ENCODE measurements at regions not wholly inside any gene's neighbourhood (a gene's known extent, or its start where the extent isn't known, plus 50 kb on each side); places are given as distances from the start of the nearest gene placed in this dataset.

GRCh38 chr3:187899246-187899645 lies 154.0 kb upstream of the BCL6 start:
- POLR2A ChIA-PET = no interaction called here
- ATAC-seq (no peak), DNase-seq (ENCODE audit: low read depth in 1 of 2, low spot score in 1 of 2) (no peak), FAIRE-seq (no peak)
- 83% methylated on average over 4 of the region's 4 CpGs for WGBS (ENCODE audit: missing lambda C conversion rate)
- H3K4me3 ChIP-seq = no peak overlapping the region
- no peak overlapping the region for H3K4me2 ChIP-seq
- H3K27ac ChIP-seq = no peak overlapping the region
- CTCF ChIA-PET = no interaction called here
- TF ChIP-seq HMGXB4 (CRISPR knock-in tag; IDR thresholded peaks at IDR 0.05; ENCODE audit: borderline replicate concordance) (no peak), RCOR1 (IDR thresholded peaks at IDR 0.05; ENCODE audit: low read depth, low read length) (no peak)
- H3K4me1 ChIP-seq = no peaks in the 10 kb centered on the region
- H3K9me3 ChIP-seq = no peaks in the 10 kb centered on the region

GRCh38 chr3:187900993-187901755 lies 155.9 kb upstream of the BCL6 start:
- H3K4me2 ChIP-seq = no peak overlapping the region
- no peak for DNase-seq (ENCODE audit: low read depth in 1 of 2, low spot score in 1 of 2)
- no peak overlapping the region for H3K4me3 ChIP-seq
- 83% methylated on average over 4 of the region's 4 CpGs for WGBS (ENCODE audit: missing lambda C conversion rate)
- no peak for ATAC-seq
- TF ChIP-seq JUNB (IDR thresholded peaks at IDR 0.05) (no peak), HOXB5 (CRISPR knock-in tag; IDR thresholded peaks at IDR 0.05) (no peak), RCOR1 (IDR thresholded peaks at IDR 0.05; ENCODE audit: low read depth, low read length) (no peak), HOXB13 (CRISPR knock-in tag; IDR thresholded peaks at IDR 0.05; ENCODE audit: low read depth) (no peak), KDM5A (IDR thresholded peaks at IDR 0.05) (no peak), CTCF (IDR thresholded peaks at IDR 0.05) (no peak), POLR2A (IDR thresholded peaks at IDR 0.05; ENCODE audit: low read length) (no peak), NFE2L2 (conservative IDR thresholded peaks at IDR 0.05; ENCODE audit: low read length) (no peak)
- ChIA-PET POLR2A (no interaction called here), CTCF (interaction anchor here (0.6 kb wide), 1 partner anchor 1055 kb away, joined by 3 read pairs; no protein-coding TSS in a partner anchor)
- FAIRE-seq = no peak
- H3K4me1 ChIP-seq = no peaks in the 10 kb centered on the region
- no peaks in the 10 kb centered on the region for H3K9me3 ChIP-seq
- no peak overlapping the region for H3K27ac ChIP-seq

GRCh38 chr3:187902041-187902471 lies 156.8 kb upstream of the BCL6 start:
- TF ChIP-seq ZC3H11A (IDR thresholded peaks at IDR 0.05) (no peak), CHD4 (IDR thresholded peaks at IDR 0.05; ENCODE audit: borderline replicate concordance) (no peak), EHMT2 (IDR thresholded peaks at IDR 0.05; ENCODE audit: low read depth) (no peak), ESRRA (IDR thresholded peaks at IDR 0.05; ENCODE audit: borderline replicate concordance, low read length) (no peak), RARB (CRISPR knock-in tag; IDR thresholded peaks at IDR 0.05) (no peak), KDM5A (IDR thresholded peaks at IDR 0.05) (no peak), RAD21 (conservative IDR thresholded peaks at IDR 0.05 in 1 of 2, IDR thresholded peaks at IDR 0.05 in 1 of 2) (no peak), FOSL2 (IDR thresholded peaks at IDR 0.05) (no peak), FOSL2 (CRISPR knock-in tag; IDR thresholded peaks at IDR 0.05) (no peak), POLR2AphosphoS2 (conservative IDR thresholded peaks at IDR 0.05; ENCODE audit: low read length) (no peak), BHLHE40 (IDR thresholded peaks at IDR 0.05; ENCODE audit: low read depth, low read length) (no peak), ATOH8 (CRISPR knock-in tag; IDR thresholded peaks at IDR 0.05; ENCODE audit: low read depth) (no peak), PHF8 (IDR thresholded peaks at IDR 0.05; ENCODE audit: borderline replicate concordance, low read depth) (no peak)
- H3K27ac ChIP-seq = no peak overlapping the region
- ATAC-seq = no peak
- FAIRE-seq = no peak
- no peaks in the 10 kb centered on the region for H3K4me1 ChIP-seq
- no peaks in the 10 kb centered on the region for H3K9me3 ChIP-seq
- 87% methylated on average over 11 of the region's 14 CpGs for WGBS (ENCODE audit: missing lambda C conversion rate)
- DNase-seq (ENCODE audit: low read depth in 1 of 2, low spot score in 1 of 2) = no peak
- H3K4me3 ChIP-seq = no peak overlapping the region
- H3K4me2 ChIP-seq = no peak overlapping the region
- ChIA-PET POLR2A (no interaction called here), CTCF (no interaction called here)

Measured in A549 (cell line).